ENCODE measurements at regions not wholly inside any gene's neighbourhood (a gene's known extent, or its start where the extent isn't known, plus 50 kb on each side); places are given as distances from the start of the nearest gene placed in this dataset.
"Not testable (repeated sequence)": the region's sequence is repeated elsewhere in the genome, so short reads cannot be mapped to it uniquely, and the experiment has no call there.

DNA sequence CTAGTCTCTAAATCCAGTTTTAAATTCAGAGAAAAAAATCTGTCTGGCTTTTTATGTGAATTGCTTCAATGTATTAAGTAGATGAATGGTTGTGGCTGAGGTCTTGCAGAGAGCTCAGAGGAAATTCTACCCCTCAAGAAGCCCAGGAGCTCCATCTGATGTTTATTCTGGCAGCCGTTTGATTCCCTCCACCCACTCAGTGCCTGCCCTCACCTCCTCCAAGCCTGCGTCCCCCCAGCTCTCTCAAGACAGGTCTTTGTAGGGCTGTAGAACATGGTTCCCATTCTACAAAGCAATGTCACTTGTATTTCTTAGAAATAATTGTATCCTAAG lies 366.3 kb downstream of the ANAPC1 start:
- TF ChIP-seq, protein P1, sequence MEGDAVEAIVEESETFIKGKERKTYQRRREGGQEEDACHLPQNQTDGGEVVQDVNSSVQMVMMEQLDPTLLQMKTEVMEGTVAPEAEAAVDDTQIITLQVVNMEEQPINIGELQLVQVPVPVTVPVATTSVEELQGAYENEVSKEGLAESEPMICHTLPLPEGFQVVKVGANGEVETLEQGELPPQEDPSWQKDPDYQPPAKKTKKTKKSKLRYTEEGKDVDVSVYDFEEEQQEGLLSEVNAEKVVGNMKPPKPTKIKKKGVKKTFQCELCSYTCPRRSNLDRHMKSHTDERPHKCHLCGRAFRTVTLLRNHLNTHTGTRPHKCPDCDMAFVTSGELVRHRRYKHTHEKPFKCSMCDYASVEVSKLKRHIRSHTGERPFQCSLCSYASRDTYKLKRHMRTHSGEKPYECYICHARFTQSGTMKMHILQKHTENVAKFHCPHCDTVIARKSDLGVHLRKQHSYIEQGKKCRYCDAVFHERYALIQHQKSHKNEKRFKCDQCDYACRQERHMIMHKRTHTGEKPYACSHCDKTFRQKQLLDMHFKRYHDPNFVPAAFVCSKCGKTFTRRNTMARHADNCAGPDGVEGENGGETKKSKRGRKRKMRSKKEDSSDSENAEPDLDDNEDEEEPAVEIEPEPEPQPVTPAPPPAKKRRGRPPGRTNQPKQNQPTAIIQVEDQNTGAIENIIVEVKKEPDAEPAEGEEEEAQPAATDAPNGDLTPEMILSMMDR (conservative IDR thresholded peaks at IDR 0.05; ENCODE audit: low read depth, low read length): not testable (repeated sequence)
- not testable (repeated sequence) for TF ChIP-seq EZH2 (IDR thresholded peaks at IDR 0.05; ENCODE audit: low read length, unreplicated experiment)

Measured in PC-3 (cell line).